ENCODE measurements at regions not wholly inside any gene's neighbourhood (a gene's known extent, or its start where the extent isn't known, plus 50 kb on each side); places are given as distances from the start of the nearest gene placed in this dataset.

GRCh38 chr17:72270273-72270924, 149.6 kb downstream of the SOX9 start:
- Histone ChIP-seq H3K4me1 (ENCODE audit: control insufficient read depth in 2 of 2, insufficient read depth in 2 of 2, low read length in 2 of 2) (no peaks in the 10 kb centered on the region), H3K9me3 (ENCODE audit: control insufficient read depth in 2 of 2, low read length in 2 of 2) (no peaks in the 10 kb centered on the region), H3K9ac (ENCODE audit: low read depth in 1 of 2, low read length in 2 of 2) (no peak overlapping the region), H3K27ac (ENCODE audit: low read depth in 2 of 2, low read length in 2 of 2) (no peak overlapping the region), H3K36me3 (ENCODE audit: control insufficient read depth in 2 of 2, insufficient read depth in 2 of 2, low read length in 2 of 2) (no peaks in the 10 kb centered on the region), H3K4me3 (ENCODE audit: low read length in 2 of 2) (no peak overlapping the region), H3K27me3 (ENCODE audit: control insufficient read depth in 2 of 2, insufficient read depth in 2 of 2, low read length in 2 of 2) (no peaks in the 10 kb centered on the region)

GRCh38 chr17:72271603-72272002, 150.8 kb downstream of the SOX9 start:
- Histone ChIP-seq H3K4me3 (ENCODE audit: low read length in 2 of 2) (no peak overlapping the region), H3K9ac (ENCODE audit: low read depth in 1 of 2, low read length in 2 of 2) (no peak overlapping the region)

GRCh38 chr17:72273289-72274056, 152.7 kb downstream of the SOX9 start:
- no peak overlapping the region for H3K4me3 ChIP-seq (ENCODE audit: low read length in 2 of 2)
- no peak overlapping the region for H3K27ac ChIP-seq (ENCODE audit: low read depth in 2 of 2, low read length in 2 of 2)
- H3K27me3 ChIP-seq (ENCODE audit: control insufficient read depth in 2 of 2, insufficient read depth in 2 of 2, low read length in 2 of 2), result no peaks in the 10 kb centered on the region
- no peaks in the 10 kb centered on the region for H3K9me3 ChIP-seq (ENCODE audit: control insufficient read depth in 2 of 2, low read length in 2 of 2)
- no peaks in the 10 kb centered on the region for H3K36me3 ChIP-seq (ENCODE audit: control insufficient read depth in 2 of 2, insufficient read depth in 2 of 2, low read length in 2 of 2)
- H3K4me1 ChIP-seq (ENCODE audit: control insufficient read depth in 2 of 2, insufficient read depth in 2 of 2, low read length in 2 of 2), result no peaks in the 10 kb centered on the region
- no peak overlapping the region for H3K9ac ChIP-seq (ENCODE audit: low read depth in 1 of 2, low read length in 2 of 2)

More at GRCh38 chr17:72271603-72272002, 150.8 kb downstream of the SOX9 start:
- Histone ChIP-seq H3K9me3 (ENCODE audit: control insufficient read depth in 2 of 2, low read length in 2 of 2) (no peaks in the 10 kb centered on the region), H3K27me3 (ENCODE audit: control insufficient read depth in 2 of 2, insufficient read depth in 2 of 2, low read length in 2 of 2) (no peaks in the 10 kb centered on the region), H3K36me3 (ENCODE audit: control insufficient read depth in 2 of 2, insufficient read depth in 2 of 2, low read length in 2 of 2) (no peaks in the 10 kb centered on the region), H3K27ac (ENCODE audit: low read depth in 2 of 2, low read length in 2 of 2) (no peak overlapping the region), H3K4me1 (ENCODE audit: control insufficient read depth in 2 of 2, insufficient read depth in 2 of 2, low read length in 2 of 2) (no peaks in the 10 kb centered on the region)

GRCh38 chr17:72274614-72275013, 153.8 kb downstream of the SOX9 start:
- Histone ChIP-seq H3K9me3 (ENCODE audit: control insufficient read depth in 2 of 2, low read length in 2 of 2) (no peaks in the 10 kb centered on the region), H3K27ac (ENCODE audit: low read depth in 2 of 2, low read length in 2 of 2) (no peak overlapping the region), H3K27me3 (ENCODE audit: control insufficient read depth in 2 of 2, insufficient read depth in 2 of 2, low read length in 2 of 2) (no peaks in the 10 kb centered on the region), H3K9ac (ENCODE audit: low read depth in 1 of 2, low read length in 2 of 2) (no peak overlapping the region), H3K4me3 (ENCODE audit: low read length in 2 of 2) (no peak overlapping the region), H3K36me3 (ENCODE audit: control insufficient read depth in 2 of 2, insufficient read depth in 2 of 2, low read length in 2 of 2) (no peaks in the 10 kb centered on the region), H3K4me1 (ENCODE audit: control insufficient read depth in 2 of 2, insufficient read depth in 2 of 2, low read length in 2 of 2) (no peaks in the 10 kb centered on the region)

GRCh38 chr17:72280881-72281280, 160.1 kb downstream of the SOX9 start:
- Histone ChIP-seq H3K4me1 (ENCODE audit: control insufficient read depth in 2 of 2, insufficient read depth in 2 of 2, low read length in 2 of 2) (no peaks in the 10 kb centered on the region), H3K36me3 (ENCODE audit: control insufficient read depth in 2 of 2, insufficient read depth in 2 of 2, low read length in 2 of 2) (no peaks in the 10 kb centered on the region), H3K9me3 (ENCODE audit: control insufficient read depth in 2 of 2, low read length in 2 of 2) (no peaks in the 10 kb centered on the region), H3K4me3 (ENCODE audit: low read length in 2 of 2) (no peak overlapping the region), H3K9ac (ENCODE audit: low read depth in 1 of 2, low read length in 2 of 2) (no peak overlapping the region), H3K27ac (ENCODE audit: low read depth in 2 of 2, low read length in 2 of 2) (no peak overlapping the region), H3K27me3 (ENCODE audit: control insufficient read depth in 2 of 2, insufficient read depth in 2 of 2, low read length in 2 of 2) (no peaks in the 10 kb centered on the region)

- Histone ChIP-seq H3K36me3 (ENCODE audit: control insufficient read depth in 2 of 2, insufficient read depth in 2 of 2, low read length in 2 of 2) (no peaks in the 10 kb centered on the region), H3K27ac (ENCODE audit: low read depth in 2 of 2, low read length in 2 of 2) (no peak overlapping the region), H3K27me3 (ENCODE audit: control insufficient read depth in 2 of 2, insufficient read depth in 2 of 2, low read length in 2 of 2) (no peaks in the 10 kb centered on the region), H3K9ac (ENCODE audit: low read depth in 1 of 2, low read length in 2 of 2) (no peak overlapping the region), H3K9me3 (ENCODE audit: control insufficient read depth in 2 of 2, low read length in 2 of 2) (no peaks in the 10 kb centered on the region), H3K4me1 (ENCODE audit: control insufficient read depth in 2 of 2, insufficient read depth in 2 of 2, low read length in 2 of 2) (no peaks in the 10 kb centered on the region), H3K4me3 (ENCODE audit: low read length in 2 of 2) (no peak overlapping the region)
Observed at GRCh38 chr17:72282439-72283029, 161.7 kb downstream of the SOX9 start.

- no peak overlapping the region for H3K9ac ChIP-seq (ENCODE audit: low read depth in 1 of 2, low read length in 2 of 2)
- H3K4me1 ChIP-seq (ENCODE audit: control insufficient read depth in 2 of 2, insufficient read depth in 2 of 2, low read length in 2 of 2), result no peaks in the 10 kb centered on the region
- no peak overlapping the region for H3K27ac ChIP-seq (ENCODE audit: low read depth in 2 of 2, low read length in 2 of 2)
- H3K9me3 ChIP-seq (ENCODE audit: control insufficient read depth in 2 of 2, low read length in 2 of 2), result no peaks in the 10 kb centered on the region
- H3K4me3 ChIP-seq (ENCODE audit: low read length in 2 of 2), result no peak overlapping the region
- H3K36me3 ChIP-seq (ENCODE audit: control insufficient read depth in 2 of 2, insufficient read depth in 2 of 2, low read length in 2 of 2), result no peaks in the 10 kb centered on the region
- no peaks in the 10 kb centered on the region for H3K27me3 ChIP-seq (ENCODE audit: control insufficient read depth in 2 of 2, insufficient read depth in 2 of 2, low read length in 2 of 2)
Observed at GRCh38 chr17:72284806-72285205, 164.0 kb downstream of the SOX9 start.

- H3K4me1 ChIP-seq (ENCODE audit: control insufficient read depth in 2 of 2, insufficient read depth in 2 of 2, low read length in 2 of 2), result no peaks in the 10 kb centered on the region
- no peaks in the 10 kb centered on the region for H3K27me3 ChIP-seq (ENCODE audit: control insufficient read depth in 2 of 2, insufficient read depth in 2 of 2, low read length in 2 of 2)
- no peak overlapping the region for H3K4me3 ChIP-seq (ENCODE audit: low read length in 2 of 2)
- H3K36me3 ChIP-seq (ENCODE audit: control insufficient read depth in 2 of 2, insufficient read depth in 2 of 2, low read length in 2 of 2), result no peaks in the 10 kb centered on the region
- H3K27ac ChIP-seq (ENCODE audit: low read depth in 2 of 2, low read length in 2 of 2), result no peak overlapping the region
- no peak overlapping the region for H3K9ac ChIP-seq (ENCODE audit: low read depth in 1 of 2, low read length in 2 of 2)
- no peaks in the 10 kb centered on the region for H3K9me3 ChIP-seq (ENCODE audit: control insufficient read depth in 2 of 2, low read length in 2 of 2)
Observed at GRCh38 chr17:72287586-72287985, 166.8 kb downstream of the SOX9 start.

- H3K27ac ChIP-seq (ENCODE audit: low read depth in 2 of 2, low read length in 2 of 2), result no peak overlapping the region
Observed at GRCh38 chr17:72294487-72294893, 173.7 kb downstream of the SOX9 start.

GRCh38 chr17:72295916-72296315, 175.1 kb downstream of the SOX9 start:
- Histone ChIP-seq H3K9ac (ENCODE audit: low read depth in 1 of 2, low read length in 2 of 2) (no peak overlapping the region), H3K4me3 (ENCODE audit: low read length in 2 of 2) (no peak overlapping the region), H3K36me3 (ENCODE audit: control insufficient read depth in 2 of 2, insufficient read depth in 2 of 2, low read length in 2 of 2) (no peaks in the 10 kb centered on the region), H3K27ac (ENCODE audit: low read depth in 2 of 2, low read length in 2 of 2) (no peak overlapping the region), H3K27me3 (ENCODE audit: control insufficient read depth in 2 of 2, insufficient read depth in 2 of 2, low read length in 2 of 2) (no peaks in the 10 kb centered on the region), H3K9me3 (ENCODE audit: control insufficient read depth in 2 of 2, low read length in 2 of 2) (no peaks in the 10 kb centered on the region), H3K4me1 (ENCODE audit: control insufficient read depth in 2 of 2, insufficient read depth in 2 of 2, low read length in 2 of 2) (no peaks in the 10 kb centered on the region)

More at GRCh38 chr17:72294487-72294893, 173.7 kb downstream of the SOX9 start:
- H3K9me3 ChIP-seq (ENCODE audit: control insufficient read depth in 2 of 2, low read length in 2 of 2), result no peaks in the 10 kb centered on the region
- H3K4me3 ChIP-seq (ENCODE audit: low read length in 2 of 2), result no peak overlapping the region
- no peaks in the 10 kb centered on the region for H3K27me3 ChIP-seq (ENCODE audit: control insufficient read depth in 2 of 2, insufficient read depth in 2 of 2, low read length in 2 of 2)
- H3K36me3 ChIP-seq (ENCODE audit: control insufficient read depth in 2 of 2, insufficient read depth in 2 of 2, low read length in 2 of 2), result no peaks in the 10 kb centered on the region
- no peaks in the 10 kb centered on the region for H3K4me1 ChIP-seq (ENCODE audit: control insufficient read depth in 2 of 2, insufficient read depth in 2 of 2, low read length in 2 of 2)
- H3K9ac ChIP-seq (ENCODE audit: low read depth in 1 of 2, low read length in 2 of 2), result no peak overlapping the region

All from mucosa of rectum (tissue), 2 donors.